ENCODE measurements at regions not wholly inside any gene's neighbourhood (a gene's known extent, or its start where the extent isn't known, plus 50 kb on each side); places are given as distances from the start of the nearest gene placed in this dataset.

- intact Hi-C loops (cut with DNase I, micrococcal nuclease): loop anchor here (2.0 to 5.0 kb wide), 2 partner anchors 656 to 657 kb away; no protein-coding TSS in a partner anchor
- Mint-ChIP-seq H3K4me1 (ENCODE audit: low read depth) (no peaks in the 10 kb centered on the region), H3K27me3 (peaks cover 5% of the 10 kb centered on the region), H3K27ac (no peak overlapping the region), H3K9me3 (no peaks in the 10 kb centered on the region), H3K36me3 (ENCODE audit: low read depth) (no peaks in the 10 kb centered on the region), H3K4me3 (no peak overlapping the region)
- H3K27me3 ChIP-seq (ENCODE audit: control insufficient read depth in 1 of 2, insufficient read depth in 2 of 2, low read length in 2 of 2): no peaks in the 10 kb centered on the region
- H3K36me3 ChIP-seq (ENCODE audit: insufficient read depth, low read length): no peaks in the 10 kb centered on the region
- no peak overlapping the region for H3K27ac ChIP-seq (ENCODE audit: low read depth in 1 of 2, low read length in 2 of 2)
- ChIA-PET CTCF (interaction anchor here (1.3 kb wide), 1 partner anchor 11 kb away, joined by 8 read pairs; no protein-coding TSS in a partner anchor), POLR2A (no interaction called here)
- peak; percentile 32 for ATAC-seq (ENCODE audit: poor library complexity)
- no peaks in the 10 kb centered on the region for H3K9me3 ChIP-seq (ENCODE audit: control insufficient read depth in 1 of 2, insufficient read depth in 1 of 2, low read length in 2 of 2)
- TF ChIP-seq CTCF (IDR thresholded peaks at IDR 0.05): peak; percentile 73
- no peak overlapping the region for H3K4me3 ChIP-seq (ENCODE audit: low read length)
- peak in 13 of 14 experiments; percentile 1 to 56 (median 11) for DNase-seq
- H3K4me1 ChIP-seq (ENCODE audit: insufficient read depth, low read length): no peaks in the 10 kb centered on the region
Observed at GRCh38 chrX:131633285-131633917, 89.5 kb downstream of the OR13H1 start.

GRCh38 chrX:131634900-131635299 lies 91.0 kb downstream of the OR13H1 start:
- Histone ChIP-seq H3K4me1 (ENCODE audit: insufficient read depth, low read length) (no peaks in the 10 kb centered on the region), H3K27ac (ENCODE audit: low read depth in 1 of 2, low read length in 2 of 2) (no peak overlapping the region), H3K9me3 (ENCODE audit: control insufficient read depth in 1 of 2, insufficient read depth in 1 of 2, low read length in 2 of 2) (no peaks in the 10 kb centered on the region), H3K4me3 (ENCODE audit: low read length) (no peak overlapping the region), H3K27me3 (ENCODE audit: control insufficient read depth in 1 of 2, insufficient read depth in 2 of 2, low read length in 2 of 2) (no peaks in the 10 kb centered on the region), H3K36me3 (ENCODE audit: insufficient read depth, low read length) (no peaks in the 10 kb centered on the region)
- intact Hi-C loops (cut with DNase I, micrococcal nuclease): loop anchor here in 1 of 2 experiments (5.0 kb wide), 1 partner anchor 658 kb away; no protein-coding TSS in a partner anchor
- POLR2A ChIA-PET: no interaction called here
- Mint-ChIP-seq H3K27ac (no peak overlapping the region), H3K9me3 (no peaks in the 10 kb centered on the region), H3K4me1 (ENCODE audit: low read depth) (no peaks in the 10 kb centered on the region), H3K36me3 (ENCODE audit: low read depth) (no peaks in the 10 kb centered on the region), H3K4me3 (no peak overlapping the region), H3K27me3 (no peaks in the 10 kb centered on the region)
- DNase-seq (no peak), ATAC-seq (ENCODE audit: poor library complexity) (no peak)
- no peak for TF ChIP-seq CTCF (IDR thresholded peaks at IDR 0.05)
- CTCF ChIA-PET: no interaction called here

GRCh38 chrX:131646106-131646505 lies 102.2 kb downstream of the OR13H1 start:
- Mint-ChIP-seq H3K4me1 (ENCODE audit: low read depth) (no peaks in the 10 kb centered on the region), H3K27me3 (no peaks in the 10 kb centered on the region), H3K9me3 (no peaks in the 10 kb centered on the region), H3K27ac (no peak overlapping the region), H3K4me3 (no peak overlapping the region), H3K36me3 (ENCODE audit: low read depth) (no peaks in the 10 kb centered on the region)
- H3K9me3 ChIP-seq (ENCODE audit: control insufficient read depth in 1 of 2, insufficient read depth in 1 of 2, low read length in 2 of 2): no peaks in the 10 kb centered on the region
- ChIA-PET CTCF (no interaction called here), POLR2A (no interaction called here)
- ATAC-seq (ENCODE audit: poor library complexity) (no peak), DNase-seq (no peak)
- TF ChIP-seq CTCF (IDR thresholded peaks at IDR 0.05): no peak
- intact Hi-C loops (cut with DNase I, micrococcal nuclease): no loop called here
- H3K27me3 ChIP-seq (ENCODE audit: control insufficient read depth in 1 of 2, insufficient read depth in 2 of 2, low read length in 2 of 2): no peaks in the 10 kb centered on the region
- H3K36me3 ChIP-seq (ENCODE audit: insufficient read depth, low read length): no peaks in the 10 kb centered on the region
- no peak overlapping the region for H3K27ac ChIP-seq (ENCODE audit: low read depth in 1 of 2, low read length in 2 of 2)
- no peak overlapping the region for H3K4me3 ChIP-seq (ENCODE audit: low read length)
- no peaks in the 10 kb centered on the region for H3K4me1 ChIP-seq (ENCODE audit: insufficient read depth, low read length)

All from CD4-positive, alpha-beta T cell (primary cell).